Putamen (tissue), 1 donor: ENCODE measurements at regions not wholly inside any gene's neighbourhood (a gene's known extent, or its start where the extent isn't known, plus 50 kb on each side); places are given as distances from the start of the nearest gene placed in this dataset.
"Not testable (repeated sequence)": the region's sequence is repeated elsewhere in the genome, so short reads cannot be mapped to it uniquely, and the experiment has no call there.

Experiments used
- DNase-seq: peaks from one replicate; pipeline ENCODE4 v3.0.0-alpha.2; 2016; ENCODE audit warnings: low spot score

DNA sequence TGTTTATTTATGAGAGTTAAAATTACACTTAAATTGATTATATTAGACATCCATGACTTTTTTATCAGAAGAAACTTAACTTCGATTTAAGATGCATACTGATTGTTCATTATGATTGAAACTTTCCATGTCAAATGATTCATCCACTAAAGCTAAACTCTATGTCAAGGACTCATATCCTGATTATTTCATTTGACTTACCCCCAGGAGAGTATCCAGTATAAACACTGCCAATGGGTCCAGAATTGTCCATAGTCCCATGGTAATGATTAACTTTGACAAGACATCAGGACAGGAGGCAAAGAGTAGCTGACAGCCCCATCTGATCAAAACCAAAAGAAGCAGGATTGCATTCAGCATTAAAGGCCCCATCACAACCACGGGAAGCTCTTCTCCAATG, 709.9 kb downstream of the TFAP2A start:
- DNase-seq: no peak

DNA sequence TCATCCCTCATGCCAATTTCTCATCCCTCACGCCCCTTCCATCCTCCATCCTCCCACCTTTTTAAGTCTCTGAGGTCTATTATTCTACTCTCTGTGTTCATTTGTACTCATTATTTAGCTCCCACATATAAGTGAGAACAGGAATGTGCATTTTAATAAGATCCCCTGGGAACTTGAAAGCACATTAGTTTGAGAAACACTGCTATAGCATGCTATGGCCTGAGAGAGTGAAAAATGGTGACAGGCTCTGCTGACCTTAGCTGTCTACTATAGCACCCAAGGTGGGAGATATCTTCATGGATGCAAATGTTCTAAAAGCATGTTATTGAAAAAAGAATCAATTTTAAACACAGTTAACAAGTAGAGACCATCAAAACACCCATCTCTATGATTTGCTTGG, 712.0 kb downstream of the TFAP2A start:
- no peak for DNase-seq

DNA sequence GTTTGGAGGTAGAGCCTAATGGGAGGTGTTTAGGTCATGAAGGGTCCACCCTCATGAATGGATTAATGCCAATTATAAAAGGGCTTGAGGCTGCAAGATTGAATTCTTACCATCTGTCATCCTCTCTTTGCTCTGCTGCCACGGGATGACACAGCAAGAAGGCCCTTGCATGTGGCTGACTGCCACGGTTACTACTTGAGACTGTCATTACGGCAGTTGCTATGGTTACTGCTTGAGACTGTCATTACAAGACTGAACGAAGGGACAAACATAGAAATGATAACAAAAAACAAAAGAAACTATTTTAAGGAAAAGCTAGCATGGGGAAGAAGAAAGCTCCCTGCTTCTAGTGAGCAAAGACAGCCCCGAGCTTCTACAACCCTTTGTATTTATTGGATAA, 715.0 kb downstream of the TFAP2A start:
- no peak for DNase-seq

DNA sequence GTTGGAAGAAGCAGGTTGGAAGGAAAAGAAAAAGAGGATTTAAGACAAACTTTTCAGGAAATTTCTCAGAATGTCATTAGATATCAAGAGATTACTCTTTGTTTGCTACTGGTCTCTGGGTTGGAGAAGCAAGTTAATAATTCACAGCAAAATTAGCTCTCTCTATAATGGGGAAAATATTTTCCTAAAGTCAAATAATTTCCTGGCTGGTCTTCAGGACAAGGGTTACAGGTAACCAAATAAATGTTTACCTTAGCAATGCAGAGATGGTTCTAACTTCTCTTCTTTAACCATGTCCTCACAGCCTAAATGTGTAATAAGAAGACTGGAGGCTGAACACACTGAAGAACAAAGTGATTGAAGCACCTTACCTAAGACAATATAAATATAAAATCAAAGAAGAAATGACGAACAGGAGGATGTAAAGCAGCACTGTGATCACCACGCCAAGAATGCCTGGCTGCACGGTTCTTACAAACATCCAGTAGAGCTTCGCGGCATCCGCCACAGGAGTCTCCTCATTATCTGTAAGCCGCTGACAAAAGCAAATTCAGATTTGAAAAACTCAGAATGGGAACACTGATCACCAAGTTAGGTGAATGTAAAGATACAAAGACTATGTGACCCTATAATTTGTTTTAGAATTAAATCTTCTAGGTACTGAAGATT, 717.5 kb downstream of the TFAP2A start:
- no peak for DNase-seq

GRCh38 chr6:9690388-9690787, 724.5 kb downstream of the TFAP2A start:
- DNase-seq: no peak

GRCh38 chr6:9680727-9681126, 734.1 kb downstream of the TFAP2A start:
- not testable (repeated sequence) for DNase-seq

DNA sequence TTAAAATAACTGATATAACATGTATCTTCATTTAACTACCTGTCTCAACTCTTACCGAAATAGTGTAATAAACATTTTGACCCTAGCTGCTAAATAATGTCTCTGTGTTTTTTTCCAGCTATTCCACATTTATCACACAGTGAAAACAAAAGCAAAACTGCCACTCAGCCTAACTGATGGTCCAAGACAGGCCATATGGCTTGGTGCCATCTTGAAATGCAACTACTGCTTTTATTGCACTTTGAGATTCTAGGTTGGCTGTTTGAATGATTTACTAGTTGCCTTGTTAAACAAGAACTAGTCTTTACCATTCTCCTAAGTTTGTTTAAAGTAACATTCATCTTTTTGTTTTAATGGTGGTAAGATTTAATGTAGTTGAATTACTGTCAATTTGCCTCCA, 739.8 kb downstream of the TFAP2A start:
- DNase-seq: no peak

GRCh38 chr6:9659848-9660247, 755.0 kb downstream of the TFAP2A start:
- no peak for DNase-seq

- no peak for DNase-seq
Measured at GRCh38 chr6:9657994-9658393, 756.9 kb downstream of the TFAP2A start.

DNA sequence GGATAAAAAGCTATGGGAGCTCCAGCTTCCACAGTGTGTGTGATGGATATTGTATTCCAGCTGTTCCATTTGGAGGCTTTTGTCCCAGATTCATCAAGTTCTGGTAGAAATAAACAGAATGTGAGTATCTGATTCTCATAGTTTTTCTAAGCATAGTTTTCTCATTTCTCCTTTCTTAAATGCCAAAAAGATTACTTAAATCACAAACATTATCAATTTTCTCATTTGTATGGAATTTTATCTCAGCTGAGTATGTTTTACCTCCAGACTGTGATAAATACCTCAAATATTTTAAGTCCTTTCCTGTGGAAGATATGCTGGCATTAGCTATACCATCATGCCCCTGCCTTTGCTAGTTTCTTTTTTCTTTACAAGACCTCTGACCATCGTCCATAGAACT, 767.3 kb downstream of the TFAP2A start:
- DNase-seq: no peak

GRCh38 chr6:9647071-9647445, 767.8 kb downstream of the TFAP2A start:
- no peak for DNase-seq

GRCh38 chr6:9646342-9647070, 768.4 kb downstream of the TFAP2A start:
- DNase-seq: no peak

DNA sequence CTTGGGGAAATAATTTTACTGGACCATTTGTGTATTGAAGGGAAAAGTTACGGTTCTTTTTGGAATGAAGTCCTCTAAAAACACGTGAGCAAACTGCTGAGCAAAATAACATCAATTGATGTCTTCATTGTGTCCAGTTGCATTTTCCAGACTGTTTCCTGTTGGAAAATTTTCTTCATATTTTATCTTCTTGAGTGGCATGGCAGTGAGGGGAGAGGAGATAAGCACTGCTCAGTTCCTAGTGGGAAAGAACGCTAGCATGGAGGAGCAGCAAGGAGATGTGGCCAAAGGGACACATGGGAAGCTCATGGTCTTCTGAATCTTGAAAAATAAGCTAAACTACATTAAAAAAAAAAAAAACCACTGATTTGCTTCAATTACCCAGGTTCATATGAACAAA, 776.0 kb downstream of the TFAP2A start:
- DNase-seq: no peak

DNA sequence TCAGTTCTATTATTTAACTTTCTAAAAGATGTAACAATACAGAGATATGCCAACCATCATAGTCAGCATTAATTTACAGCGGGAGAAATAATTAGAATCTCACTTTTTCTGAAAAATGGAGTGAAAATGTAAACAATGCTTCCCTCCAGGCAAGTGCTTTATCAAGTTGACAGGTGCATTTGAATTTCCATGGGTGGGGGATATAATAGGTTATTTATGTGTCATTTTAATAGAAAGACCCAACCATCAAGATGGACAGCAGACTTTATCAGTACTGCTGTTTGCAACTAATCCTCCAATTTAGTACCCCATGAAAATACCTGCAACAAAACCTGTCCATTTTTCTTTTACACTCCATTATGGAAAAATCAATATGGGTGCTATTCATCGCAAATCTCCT, 780.1 kb downstream of the TFAP2A start:
- no peak for DNase-seq

- DNase-seq: no peak
Measured at GRCh38 chr6:9632026-9632425, 782.8 kb downstream of the TFAP2A start.

DNA sequence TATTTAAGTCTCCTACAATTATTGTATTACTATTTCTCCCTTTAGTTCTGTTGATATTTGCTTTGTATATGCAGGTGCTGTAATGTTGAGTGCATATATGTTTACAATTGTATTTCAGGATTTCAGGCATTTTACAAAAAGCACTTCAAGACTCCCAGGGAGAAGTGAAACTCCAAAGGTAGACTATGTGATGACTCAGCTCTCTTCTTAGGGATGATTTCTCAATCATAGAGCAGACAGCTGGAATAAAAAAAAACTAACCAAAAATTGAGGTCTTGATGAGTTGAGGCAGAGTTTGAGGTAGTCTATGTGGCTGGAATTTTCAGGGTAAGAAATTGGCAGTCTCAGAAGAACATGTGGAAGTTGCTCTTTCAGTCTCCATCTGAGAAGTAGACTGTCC, 786.1 kb downstream of the TFAP2A start:
- DNase-seq: no peak

DNA sequence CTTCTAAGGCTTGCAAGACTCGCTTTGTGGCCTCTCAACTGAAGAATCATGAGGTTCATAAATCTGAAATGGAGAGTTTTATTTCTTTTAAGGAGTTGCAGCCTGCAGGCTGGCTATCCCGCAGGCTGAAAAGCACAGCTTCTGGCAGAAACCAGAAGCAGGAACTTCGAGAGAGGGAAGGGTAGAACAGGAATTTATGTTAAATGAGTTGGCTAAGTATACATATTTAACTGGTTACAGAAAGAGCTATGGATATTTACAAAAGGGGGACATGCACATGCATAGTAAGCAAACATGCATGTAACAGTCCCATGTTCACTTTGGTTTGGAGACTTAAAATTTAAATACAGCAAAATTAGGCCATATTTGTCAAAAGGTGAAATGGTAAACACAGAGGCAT, 787.0 kb downstream of the TFAP2A start:
- DNase-seq: no peak

DNA sequence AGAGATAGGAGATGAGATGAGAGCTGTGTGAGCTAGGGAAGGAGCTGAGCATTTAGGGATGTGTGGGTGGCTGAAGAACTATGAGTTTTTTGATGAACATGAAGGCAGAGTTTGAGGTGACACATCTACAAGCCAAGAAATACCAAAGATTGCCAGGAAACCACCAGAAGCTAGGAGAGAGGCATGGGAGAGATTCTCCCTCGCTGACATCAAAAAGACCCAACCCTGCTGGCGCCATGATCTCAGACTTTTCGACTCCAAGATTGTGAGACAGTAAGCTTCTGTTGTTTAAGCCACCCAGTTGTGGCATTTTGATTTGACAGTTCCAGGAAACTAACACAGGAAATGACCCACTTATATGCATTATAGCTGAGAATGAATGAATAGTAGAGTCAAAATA, 790.9 kb downstream of the TFAP2A start:
- peak; percentile 47 for DNase-seq

GRCh38 chr6:9623228-9623832, 791.5 kb downstream of the TFAP2A start:
- DNase-seq: no peak

DNA sequence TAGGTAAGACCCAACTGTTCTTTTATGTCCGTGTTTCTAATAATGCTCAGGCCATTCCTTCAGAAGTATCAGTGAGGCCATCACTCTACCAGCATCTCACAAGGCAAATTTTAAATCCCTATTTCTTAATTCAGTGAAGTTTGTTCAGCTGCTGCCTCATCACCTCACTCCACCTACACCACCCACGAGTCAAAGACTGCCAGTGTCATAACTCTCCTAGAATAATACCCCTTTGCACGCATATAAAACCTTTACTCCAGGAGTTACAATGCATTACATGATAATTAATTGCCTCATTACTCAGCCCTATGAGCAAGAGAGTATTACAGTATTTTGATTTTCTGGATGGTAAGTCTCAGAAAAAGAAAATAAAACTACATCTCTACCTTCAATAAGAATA, 793.6 kb downstream of the TFAP2A start:
- DNase-seq: peak; percentile 80

- DNase-seq: peak; percentile 30
Measured at GRCh38 chr6:9620687-9621086, 794.2 kb downstream of the TFAP2A start.

DNA sequence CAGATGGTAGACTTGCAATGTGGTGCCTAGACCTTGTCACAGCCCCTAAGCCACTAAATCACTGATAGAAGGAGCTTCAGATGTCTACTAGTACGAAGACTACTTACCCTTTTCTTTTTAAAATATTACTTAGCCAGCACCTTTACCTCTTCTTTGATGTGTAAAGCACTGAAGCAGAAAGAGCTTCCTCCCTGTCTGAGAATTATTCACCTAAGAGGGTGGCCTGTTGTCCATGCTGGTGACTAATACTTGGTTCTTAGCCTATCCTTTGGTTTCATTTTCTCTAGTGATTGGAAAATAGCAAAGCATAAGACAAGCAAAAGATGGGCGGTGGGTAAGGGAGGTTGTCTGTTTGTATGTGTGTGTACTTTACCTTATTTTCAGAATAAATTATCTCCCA, 794.6 kb downstream of the TFAP2A start:
- DNase-seq: no peak

DNA sequence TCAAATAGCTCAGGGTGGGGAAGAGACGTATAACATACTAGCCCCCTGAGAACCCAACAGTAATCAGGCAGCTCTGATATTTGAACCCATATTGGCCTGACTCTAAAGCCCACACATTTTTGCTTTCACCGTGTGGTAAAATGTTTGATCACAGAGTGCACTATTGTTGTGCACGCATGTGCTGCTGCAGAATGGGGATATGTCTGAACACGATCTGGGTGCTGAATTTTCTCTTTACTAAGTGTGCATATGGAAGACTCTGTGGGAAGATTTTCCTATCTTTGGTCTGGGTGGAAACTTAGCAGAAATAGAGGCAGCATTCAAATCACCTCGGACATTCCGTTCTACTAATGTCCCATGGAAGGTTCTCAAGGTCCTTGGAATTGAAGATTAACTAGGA, 800.1 kb downstream of the TFAP2A start:
- no peak for DNase-seq

- DNase-seq: no peak
Measured at GRCh38 chr6:9612489-9612888, 802.4 kb downstream of the TFAP2A start.
